Mucosa of rectum (tissue), 2 donors: ENCODE measurements at regions not wholly inside any gene's neighbourhood (a gene's known extent, or its start where the extent isn't known, plus 50 kb on each side); places are given as distances from the start of the nearest gene placed in this dataset.

ENCODE experiments used
- H3K27ac ChIP-seq, 2 donors: one replicate each; pipeline ENCODE4 v1.7.0; 2013; ENCODE audit warnings: inconsistent platforms in 2 of 2, low read depth in 2 of 2, low read length in 2 of 2
- H3K27me3 ChIP-seq, 2 donors: one replicate each; pipeline ENCODE4 v1.7.0; 2013; ENCODE audit warnings: low read length in 2 of 2; ENCODE audit not compliant: control insufficient read depth in 2 of 2, insufficient read depth in 2 of 2
- H3K36me3 ChIP-seq, 2 donors: one replicate each; pipeline ENCODE4 v1.7.0; 2013; ENCODE audit warnings: low read length in 2 of 2; ENCODE audit not compliant: control insufficient read depth in 2 of 2, insufficient read depth in 2 of 2
- H3K4me1 ChIP-seq, 2 donors: one replicate each; pipeline ENCODE4 v1.7.0; 2013; ENCODE audit warnings: low read length in 2 of 2, mild to moderate bottlenecking in 1 of 2; ENCODE audit not compliant: control insufficient read depth in 2 of 2, insufficient read depth in 2 of 2
- H3K4me3 ChIP-seq, 2 donors: one replicate each; pipeline ENCODE4 v1.7.0; 2013; ENCODE audit warnings: low read length in 2 of 2
- H3K9ac ChIP-seq, 2 donors: one replicate each; pipeline ENCODE4 v1.7.0; 2013; ENCODE audit warnings: low read length in 2 of 2, low read depth in 1 of 2, mild to moderate bottlenecking in 1 of 2
- H3K9me3 ChIP-seq, 2 donors: one replicate each; pipeline ENCODE4 v1.7.0; 2013; ENCODE audit warnings: low read length in 2 of 2; ENCODE audit not compliant: control insufficient read depth in 2 of 2
- donor health status: healthy.
- donor health status: Normal muscosa, but diverticular disease.

DNA sequence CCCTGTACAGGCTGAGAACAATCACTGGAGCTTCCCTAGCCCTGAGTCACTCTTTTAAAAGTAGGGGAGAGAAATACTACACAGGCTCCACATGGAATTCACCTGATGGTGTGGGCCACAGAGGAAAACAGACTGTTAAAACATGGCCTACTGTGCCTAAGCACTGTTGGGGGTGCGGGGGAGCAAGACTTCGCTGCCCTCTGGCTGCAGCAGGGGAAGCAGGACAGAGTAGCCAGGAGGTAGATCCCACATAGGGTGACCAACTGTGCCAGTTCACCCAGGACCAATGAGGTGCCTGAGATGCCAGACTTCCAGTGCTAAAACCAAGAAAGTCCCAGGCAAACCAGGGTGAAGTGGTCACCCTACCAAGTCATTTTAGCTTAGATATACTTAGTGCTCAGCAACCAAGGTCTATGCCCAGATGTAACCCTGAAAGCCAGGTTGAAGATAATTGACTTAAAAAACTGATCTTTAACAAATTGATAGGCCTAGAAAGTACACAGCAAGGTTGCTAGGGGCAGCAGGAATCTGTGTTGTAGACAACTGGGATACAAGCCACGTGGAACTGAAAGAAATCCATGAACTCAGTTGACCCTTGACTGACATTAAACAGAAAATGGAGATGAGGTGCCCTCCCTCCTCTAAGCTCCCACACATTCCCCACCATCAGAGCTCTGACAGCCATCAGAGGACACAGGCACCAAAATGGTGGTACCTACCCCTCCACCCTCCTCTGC, 344.2 kb upstream of the PPP2R3A start:
- no peak overlapping the region for H3K27ac ChIP-seq
- H3K36me3 ChIP-seq: no peaks in the 10 kb centered on the region
- H3K9me3 ChIP-seq: no peaks in the 10 kb centered on the region
- H3K27me3 ChIP-seq: no peaks in the 10 kb centered on the region
- H3K4me1 ChIP-seq: no peaks in the 10 kb centered on the region
- no peak overlapping the region for H3K4me3 ChIP-seq
- H3K9ac ChIP-seq: no peak overlapping the region

DNA sequence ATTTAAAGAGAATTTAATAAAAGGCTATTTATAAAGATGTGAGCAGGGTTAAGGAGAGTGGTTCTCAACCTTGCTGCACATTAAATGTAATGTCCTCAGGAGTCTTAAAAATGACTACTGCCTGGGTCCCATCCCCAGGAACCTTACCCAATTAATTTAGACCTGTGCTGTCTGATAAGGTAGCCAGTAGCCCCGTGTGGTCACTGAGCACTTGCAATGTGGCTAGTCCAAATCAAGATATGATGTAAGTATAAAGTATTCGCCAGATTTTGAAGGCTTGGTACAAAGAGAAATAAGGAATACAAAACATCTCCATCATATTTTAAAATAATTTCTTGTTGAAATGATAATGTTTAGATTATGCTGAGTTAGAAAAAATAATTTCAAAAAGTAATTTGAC, 343.3 kb upstream of the PPP2R3A start:
- Histone ChIP-seq H3K27ac (no peak overlapping the region), H3K9me3 (no peaks in the 10 kb centered on the region), H3K36me3 (no peaks in the 10 kb centered on the region), H3K27me3 (no peaks in the 10 kb centered on the region), H3K9ac (no peak overlapping the region), H3K4me3 (no peak overlapping the region), H3K4me1 (no peaks in the 10 kb centered on the region)

DNA sequence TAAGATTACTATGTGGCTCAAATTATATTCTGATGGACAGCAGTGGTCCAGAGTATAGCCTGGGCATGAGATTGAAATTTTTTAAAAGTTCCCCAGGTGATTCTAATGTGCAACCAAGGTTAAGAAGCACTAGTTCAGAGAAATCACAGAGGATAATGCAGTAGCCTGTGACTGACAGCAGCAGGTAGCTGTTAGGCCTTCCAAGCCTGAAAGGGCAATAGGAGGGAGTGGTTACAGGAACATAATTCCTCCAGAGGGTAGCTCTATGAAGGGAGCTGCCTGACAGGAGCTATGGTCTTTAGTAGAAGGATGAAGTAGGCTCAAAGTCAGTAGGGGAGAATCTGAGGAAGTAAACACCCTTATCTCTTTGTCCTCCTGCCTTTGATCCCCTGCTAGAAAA, 342.9 kb upstream of the PPP2R3A start:
- Histone ChIP-seq H3K9ac (no peak overlapping the region), H3K27ac (no peak overlapping the region), H3K27me3 (no peaks in the 10 kb centered on the region), H3K4me3 (no peak overlapping the region), H3K9me3 (no peaks in the 10 kb centered on the region), H3K36me3 (no peaks in the 10 kb centered on the region), H3K4me1 (no peaks in the 10 kb centered on the region)

- no peaks in the 10 kb centered on the region for H3K9me3 ChIP-seq
- no peaks in the 10 kb centered on the region for H3K4me1 ChIP-seq
- no peak overlapping the region for H3K4me3 ChIP-seq
- no peak overlapping the region for H3K27ac ChIP-seq
- no peaks in the 10 kb centered on the region for H3K27me3 ChIP-seq
- H3K9ac ChIP-seq: no peak overlapping the region
- H3K36me3 ChIP-seq: no peaks in the 10 kb centered on the region
Measured at GRCh38 chr3:135623558-135623957, 342.0 kb upstream of the PPP2R3A start.

DNA sequence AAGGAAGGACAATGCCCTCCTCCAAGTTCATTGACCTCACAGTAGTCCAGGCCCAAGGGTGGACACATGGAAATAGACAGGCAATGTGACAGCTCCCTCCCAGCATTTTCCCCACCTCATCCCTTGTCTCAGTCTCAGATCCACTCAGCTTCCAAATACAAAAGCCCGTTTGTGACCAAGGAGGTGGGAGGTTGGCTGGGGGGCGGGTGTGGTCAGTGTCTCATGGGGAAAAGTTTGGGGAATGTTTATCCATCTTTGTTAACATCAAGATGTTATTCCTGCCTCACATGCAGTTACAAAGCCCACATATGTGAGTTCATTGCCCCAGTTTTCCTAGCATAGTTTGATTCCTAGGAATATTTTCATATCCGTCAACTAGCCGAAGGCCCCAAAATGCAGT, 338.5 kb upstream of the PPP2R3A start:
- H3K4me3 ChIP-seq: no peak overlapping the region
- H3K4me1 ChIP-seq: no peaks in the 10 kb centered on the region
- H3K9me3 ChIP-seq: no peaks in the 10 kb centered on the region
- H3K9ac ChIP-seq: no peak overlapping the region
- H3K27ac ChIP-seq: no peak overlapping the region
- no peaks in the 10 kb centered on the region for H3K36me3 ChIP-seq
- no peaks in the 10 kb centered on the region for H3K27me3 ChIP-seq

- H3K36me3 ChIP-seq: no peaks in the 10 kb centered on the region
- no peaks in the 10 kb centered on the region for H3K9me3 ChIP-seq
- H3K4me1 ChIP-seq: no peaks in the 10 kb centered on the region
- H3K27ac ChIP-seq: no peak overlapping the region
- no peaks in the 10 kb centered on the region for H3K27me3 ChIP-seq
- H3K9ac ChIP-seq: no peak overlapping the region
- no peak overlapping the region for H3K4me3 ChIP-seq
Measured at GRCh38 chr3:135629701-135630408, 335.7 kb upstream of the PPP2R3A start.

DNA sequence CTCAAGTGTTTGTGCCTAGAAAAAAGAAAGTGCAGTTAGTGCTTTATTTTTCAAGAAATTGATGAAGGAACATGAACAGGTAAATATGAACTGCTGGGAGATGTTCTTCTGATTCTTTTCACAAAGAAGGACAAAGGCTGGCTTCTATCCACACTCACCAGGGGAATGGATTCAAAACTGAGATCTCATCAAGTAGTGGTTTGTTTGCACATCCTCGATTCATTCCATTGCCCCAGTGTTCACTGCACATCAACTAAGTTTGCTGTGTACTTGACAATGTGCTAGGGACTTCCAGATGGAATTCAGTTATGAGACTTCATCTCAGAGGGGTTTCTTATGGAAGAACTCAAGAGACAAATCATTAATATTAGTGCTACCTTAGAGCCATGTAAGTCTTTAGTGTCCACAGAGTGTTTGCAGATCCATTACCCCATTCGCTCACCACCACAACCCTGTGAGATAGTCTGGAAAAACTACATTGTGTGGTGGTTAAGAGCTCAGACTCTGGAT, 332.9 kb upstream of the PPP2R3A start:
- H3K4me3 ChIP-seq: no peak overlapping the region
- no peaks in the 10 kb centered on the region for H3K27me3 ChIP-seq

DNA sequence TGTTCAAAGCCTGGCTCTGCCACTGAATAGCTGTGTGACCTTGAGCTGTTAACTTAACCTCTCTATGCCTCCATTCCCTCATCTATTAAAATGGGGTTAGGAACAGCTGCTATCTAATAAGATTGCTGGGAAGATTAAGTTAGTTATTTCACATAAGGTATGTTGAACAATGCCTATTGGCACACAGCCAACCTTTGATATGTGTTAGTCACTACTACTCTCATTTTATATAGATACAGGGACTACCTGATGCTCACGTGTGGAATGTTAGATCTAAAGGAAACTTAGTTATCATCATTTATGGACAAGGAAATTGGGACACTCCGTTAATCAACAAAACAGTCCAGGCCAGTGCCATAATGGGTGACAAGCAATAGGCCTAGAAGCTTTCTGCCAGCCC, 332.4 kb upstream of the PPP2R3A start:
- Histone ChIP-seq H3K27me3 (no peaks in the 10 kb centered on the region), H3K36me3 (no peaks in the 10 kb centered on the region), H3K27ac (no peak overlapping the region), H3K4me1 (no peaks in the 10 kb centered on the region), H3K9ac (no peak overlapping the region), H3K9me3 (no peaks in the 10 kb centered on the region), H3K4me3 (no peak overlapping the region)

More for the DNA sequence above, 332.9 kb upstream of the PPP2R3A start:
- H3K36me3 ChIP-seq: no peaks in the 10 kb centered on the region
- no peaks in the 10 kb centered on the region for H3K9me3 ChIP-seq
- no peak overlapping the region for H3K9ac ChIP-seq
- no peak overlapping the region for H3K27ac ChIP-seq
- no peaks in the 10 kb centered on the region for H3K4me1 ChIP-seq

DNA sequence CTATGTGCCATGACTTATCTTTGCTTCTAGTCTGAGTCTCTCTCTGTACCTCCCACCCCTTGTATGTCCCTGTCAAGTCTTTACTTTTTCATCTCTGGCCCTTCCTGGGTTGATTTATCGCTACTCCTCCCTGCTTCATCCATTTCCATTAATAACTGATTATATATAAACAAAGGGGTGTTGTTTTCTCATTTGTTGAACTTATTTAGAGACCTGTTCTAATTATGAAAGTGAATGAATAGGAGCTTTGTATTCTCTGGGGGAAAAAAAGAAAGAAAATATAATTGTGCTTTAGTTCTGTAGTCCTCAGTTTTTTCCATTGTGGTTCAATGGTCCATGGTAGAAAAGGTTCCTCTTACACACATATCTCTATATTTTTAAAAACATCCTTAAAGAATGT, 328.9 kb upstream of the PPP2R3A start:
- no peak overlapping the region for H3K27ac ChIP-seq
- no peaks in the 10 kb centered on the region for H3K36me3 ChIP-seq
- H3K27me3 ChIP-seq: no peaks in the 10 kb centered on the region
- H3K9ac ChIP-seq: no peak overlapping the region
- H3K4me1 ChIP-seq: no peaks in the 10 kb centered on the region
- no peak overlapping the region for H3K4me3 ChIP-seq
- H3K9me3 ChIP-seq: no peaks in the 10 kb centered on the region

GRCh38 chr3:135637013-135637412, 328.5 kb upstream of the PPP2R3A start:
- Histone ChIP-seq H3K4me1 (no peaks in the 10 kb centered on the region), H3K27ac (no peak overlapping the region), H3K4me3 (no peak overlapping the region), H3K9me3 (no peaks in the 10 kb centered on the region), H3K36me3 (no peaks in the 10 kb centered on the region), H3K9ac (no peak overlapping the region), H3K27me3 (no peaks in the 10 kb centered on the region)
